ENCODE measurements at regions not wholly inside any gene's neighbourhood (a gene's known extent, or its start where the extent isn't known, plus 50 kb on each side); places are given as distances from the start of the nearest gene placed in this dataset.
"Not testable (repeated sequence)": the region's sequence is repeated elsewhere in the genome, so short reads cannot be mapped to it uniquely, and the experiment has no call there.

DNA sequence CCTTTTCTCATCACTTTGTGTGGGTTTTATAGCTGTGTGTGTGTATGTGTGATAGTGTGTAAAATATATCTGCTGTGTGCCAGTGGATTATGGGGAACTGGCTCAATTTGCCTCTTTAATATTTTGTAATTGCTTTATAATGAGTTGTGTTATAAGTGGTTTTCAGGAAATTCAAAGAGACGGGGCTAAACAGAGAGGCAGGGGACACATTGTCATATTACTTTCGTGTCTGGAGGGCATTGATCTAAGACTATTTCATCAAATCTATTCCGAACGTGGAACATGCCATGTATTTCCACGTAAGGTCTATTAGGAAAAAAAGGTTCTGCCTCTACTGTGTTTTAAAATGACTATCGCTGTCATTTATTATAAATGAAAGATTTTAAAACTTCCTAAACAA, 793.2 kb upstream of the TMEM132C start:
- H3K27ac Mint-ChIP-seq = no peak overlapping the region
- H3K27me3 Mint-ChIP-seq = peaks cover 3% of the 10 kb centered on the region
- H3K4me3 Mint-ChIP-seq = no peak overlapping the region
- H3K9me3 Mint-ChIP-seq = no peaks in the 10 kb centered on the region
- H3K36me3 Mint-ChIP-seq = no peaks in the 10 kb centered on the region
- no peaks in the 10 kb centered on the region for H3K4me1 Mint-ChIP-seq

GRCh38 chr12:127479256-127479655, 787.7 kb upstream of the TMEM132C start:
- Mint-ChIP-seq H3K4me1 (no peaks in the 10 kb centered on the region), H3K27me3 (peaks cover 3% of the 10 kb centered on the region)

DNA sequence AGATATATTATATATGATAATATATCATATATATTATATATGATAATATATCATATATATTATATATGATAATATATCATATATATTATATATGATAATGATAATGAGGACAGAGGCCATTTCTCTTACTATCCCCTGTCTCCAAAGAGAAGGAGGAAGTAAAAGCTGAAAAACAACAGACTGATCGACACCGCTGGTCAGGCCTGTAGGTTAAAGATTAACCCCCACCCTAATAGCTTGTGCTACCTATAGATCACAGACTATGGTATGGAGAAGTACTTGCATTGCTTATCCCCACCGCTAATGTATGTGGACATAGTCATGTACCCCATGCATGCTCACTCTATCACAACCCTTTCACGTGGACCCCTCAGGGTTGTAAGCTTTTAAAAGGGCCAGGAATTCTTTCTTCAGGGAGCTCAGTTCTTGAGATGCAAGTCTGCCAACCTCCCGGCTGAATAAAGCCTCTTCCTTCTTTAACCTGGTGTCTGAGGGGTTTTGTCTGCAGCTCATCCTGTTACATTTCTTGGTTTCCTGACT, 786.1 kb upstream of the TMEM132C start:
- no peaks in the 10 kb centered on the region for H3K9me3 Mint-ChIP-seq
- H3K4me1 Mint-ChIP-seq = no peaks in the 10 kb centered on the region
- H3K27ac Mint-ChIP-seq = no peak overlapping the region
- no peaks in the 10 kb centered on the region for H3K27me3 Mint-ChIP-seq
- H3K4me3 Mint-ChIP-seq = no peak overlapping the region
- no peaks in the 10 kb centered on the region for H3K36me3 Mint-ChIP-seq

More at GRCh38 chr12:127479256-127479655, 787.7 kb upstream of the TMEM132C start:
- no peak overlapping the region for H3K27ac Mint-ChIP-seq
- H3K9me3 Mint-ChIP-seq = no peaks in the 10 kb centered on the region
- no peaks in the 10 kb centered on the region for H3K36me3 Mint-ChIP-seq
- no peak overlapping the region for H3K4me3 Mint-ChIP-seq

GRCh38 chr12:127482950-127483349, 784.0 kb upstream of the TMEM132C start:
- no peaks in the 10 kb centered on the region for H3K9me3 Mint-ChIP-seq
- no peak overlapping the region for H3K4me3 Mint-ChIP-seq
- H3K36me3 Mint-ChIP-seq = no peaks in the 10 kb centered on the region
- no peaks in the 10 kb centered on the region for H3K4me1 Mint-ChIP-seq
- H3K27ac Mint-ChIP-seq = no peak overlapping the region
- no peaks in the 10 kb centered on the region for H3K27me3 Mint-ChIP-seq

DNA sequence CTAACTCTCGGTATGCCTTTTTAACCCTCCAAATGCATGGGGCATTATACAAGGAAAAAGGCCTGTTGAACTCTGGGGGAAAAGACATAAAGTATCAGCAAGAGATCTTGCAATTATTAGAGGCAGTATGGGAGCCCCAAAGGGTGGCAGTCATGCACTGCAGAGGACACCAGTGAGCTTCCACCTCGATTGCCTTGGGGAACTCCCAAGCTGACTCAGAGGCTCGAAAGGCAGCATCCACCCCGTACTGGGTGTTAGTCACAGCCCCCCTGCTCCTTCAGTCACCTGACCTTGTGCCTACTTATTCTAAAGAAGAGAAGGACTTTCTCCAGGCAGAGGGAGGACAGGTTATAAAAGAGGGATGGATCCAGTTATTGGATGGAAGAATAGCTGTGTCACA, 781.4 kb upstream of the TMEM132C start:
- no peak overlapping the region for H3K27ac Mint-ChIP-seq
- H3K9me3 Mint-ChIP-seq = no peaks in the 10 kb centered on the region

DNA sequence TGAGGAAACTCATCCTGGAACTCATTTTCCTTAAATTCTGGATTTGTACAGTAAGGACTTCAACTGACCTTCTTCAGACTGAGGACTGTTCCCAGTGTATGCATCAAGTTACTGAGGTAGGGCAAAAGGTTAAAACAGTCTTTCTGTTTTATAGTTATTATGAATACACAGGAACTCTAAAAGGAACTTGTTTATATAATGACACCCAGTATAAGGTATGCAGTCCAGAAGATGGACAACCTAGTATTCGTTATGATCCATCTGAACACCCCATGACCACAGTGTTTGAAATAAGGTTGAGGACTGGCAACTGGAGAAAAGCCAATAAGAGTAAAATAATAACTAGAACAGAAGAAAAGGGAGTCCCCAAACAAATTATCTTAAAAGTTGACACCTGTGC, 779.9 kb upstream of the TMEM132C start:
- H3K27ac Mint-ChIP-seq = no peak overlapping the region
- no peaks in the 10 kb centered on the region for H3K27me3 Mint-ChIP-seq
- no peak overlapping the region for H3K4me3 Mint-ChIP-seq
- no peaks in the 10 kb centered on the region for H3K36me3 Mint-ChIP-seq
- H3K4me1 Mint-ChIP-seq = no peaks in the 10 kb centered on the region
- H3K9me3 Mint-ChIP-seq = no peaks in the 10 kb centered on the region

More for the DNA sequence above, 781.4 kb upstream of the TMEM132C start:
- Mint-ChIP-seq H3K4me3 (no peak overlapping the region), H3K36me3 (no peaks in the 10 kb centered on the region), H3K27me3 (no peaks in the 10 kb centered on the region), H3K4me1 (no peaks in the 10 kb centered on the region)

DNA sequence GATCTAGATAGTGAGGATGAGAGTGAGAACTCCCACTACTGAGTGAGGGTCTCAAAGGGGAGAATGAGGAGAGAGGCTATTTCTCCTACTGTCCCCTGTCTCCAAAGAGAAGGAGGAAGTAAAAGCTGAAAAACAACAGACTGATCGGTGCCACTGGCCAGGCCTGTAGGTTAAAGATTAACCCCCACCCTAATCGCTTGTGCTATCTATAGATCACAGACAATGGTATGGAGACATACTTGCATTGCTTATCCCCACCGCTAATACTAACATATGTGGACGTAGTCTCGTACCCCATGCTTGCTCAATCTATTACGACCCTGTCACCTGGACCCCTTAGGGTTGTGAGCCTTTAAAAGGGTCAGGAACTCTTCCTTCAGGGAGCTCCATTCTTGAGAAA, 777.9 kb upstream of the TMEM132C start:
- Mint-ChIP-seq H3K36me3 (no peaks in the 10 kb centered on the region), H3K27me3 (no peaks in the 10 kb centered on the region), H3K4me3 (no peak overlapping the region), H3K27ac (no peak overlapping the region), H3K4me1 (no peaks in the 10 kb centered on the region), H3K9me3 (no peaks in the 10 kb centered on the region)

- no peak overlapping the region for H3K27ac Mint-ChIP-seq
- H3K4me1 Mint-ChIP-seq = no peaks in the 10 kb centered on the region
- no peaks in the 10 kb centered on the region for H3K36me3 Mint-ChIP-seq
- no peaks in the 10 kb centered on the region for H3K27me3 Mint-ChIP-seq
- H3K4me3 Mint-ChIP-seq = no peak overlapping the region
- no peaks in the 10 kb centered on the region for H3K9me3 Mint-ChIP-seq
These were observed 771.7 kb upstream of the TMEM132C start for GRCh38 chr12:127494961-127495915.

- Mint-ChIP-seq H3K36me3 (no peaks in the 10 kb centered on the region), H3K4me3 (no peak overlapping the region), H3K27ac (no peak overlapping the region), H3K4me1 (no peaks in the 10 kb centered on the region), H3K9me3 (no peaks in the 10 kb centered on the region), H3K27me3 (no peaks in the 10 kb centered on the region)
These were observed 770.7 kb upstream of the TMEM132C start for GRCh38 chr12:127496255-127496654.

DNA sequence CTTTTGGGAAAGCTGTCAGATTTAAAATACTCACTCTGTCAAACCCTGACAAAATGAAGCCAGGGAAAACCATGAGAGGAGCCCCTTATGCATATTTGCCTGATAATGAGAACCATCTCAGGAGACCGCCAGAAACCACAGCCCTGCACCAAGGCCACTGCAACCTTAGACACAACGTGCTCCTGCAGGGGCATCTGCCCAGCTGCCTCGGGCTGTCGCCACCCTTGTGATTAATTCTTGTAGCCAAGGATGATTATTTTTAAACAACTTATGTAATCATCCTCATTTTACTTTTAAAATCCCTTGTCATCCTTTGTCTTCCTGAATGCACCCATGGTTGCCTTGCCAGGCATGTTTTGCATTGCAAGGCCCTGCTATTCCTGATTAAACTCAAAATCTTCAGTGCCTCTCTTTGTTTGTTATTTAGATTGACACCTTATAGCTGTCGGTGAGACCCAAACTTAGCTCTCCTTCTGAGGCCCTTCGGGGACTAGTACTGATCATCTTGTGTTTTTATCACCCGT, 766.4 kb upstream of the TMEM132C start:
- Mint-ChIP-seq H3K27me3 (no peaks in the 10 kb centered on the region), H3K4me3 (no peak overlapping the region), H3K27ac (no peak overlapping the region), H3K36me3 (no peaks in the 10 kb centered on the region), H3K9me3 (peaks cover 5% of the 10 kb centered on the region), H3K4me1 (no peaks in the 10 kb centered on the region)

- no peaks in the 10 kb centered on the region for H3K4me1 Mint-ChIP-seq
- no peaks in the 10 kb centered on the region for H3K27me3 Mint-ChIP-seq
- no peak overlapping the region for H3K4me3 Mint-ChIP-seq
- no peak overlapping the region for H3K27ac Mint-ChIP-seq
- no peaks in the 10 kb centered on the region for H3K36me3 Mint-ChIP-seq
- peaks cover 9% of the 10 kb centered on the region for H3K9me3 Mint-ChIP-seq
These were observed 765.1 kb upstream of the TMEM132C start for GRCh38 chr12:127501916-127502315.

- no peaks in the 10 kb centered on the region for H3K4me1 Mint-ChIP-seq
- peaks cover 2% of the 10 kb centered on the region for H3K27me3 Mint-ChIP-seq
- H3K36me3 Mint-ChIP-seq = no peaks in the 10 kb centered on the region
- H3K9me3 Mint-ChIP-seq = peaks cover 9% of the 10 kb centered on the region
- no peak overlapping the region for H3K27ac Mint-ChIP-seq
- H3K4me3 Mint-ChIP-seq = no peak overlapping the region
These were observed 763.7 kb upstream of the TMEM132C start for GRCh38 chr12:127503246-127503645.

GRCh38 chr12:127503996-127504395, 763.0 kb upstream of the TMEM132C start:
- not testable (repeated sequence) for H3K27ac Mint-ChIP-seq, H3K4me1 Mint-ChIP-seq, H3K9me3 Mint-ChIP-seq, H3K4me3 Mint-ChIP-seq, H3K27me3 Mint-ChIP-seq, H3K36me3 Mint-ChIP-seq

DNA sequence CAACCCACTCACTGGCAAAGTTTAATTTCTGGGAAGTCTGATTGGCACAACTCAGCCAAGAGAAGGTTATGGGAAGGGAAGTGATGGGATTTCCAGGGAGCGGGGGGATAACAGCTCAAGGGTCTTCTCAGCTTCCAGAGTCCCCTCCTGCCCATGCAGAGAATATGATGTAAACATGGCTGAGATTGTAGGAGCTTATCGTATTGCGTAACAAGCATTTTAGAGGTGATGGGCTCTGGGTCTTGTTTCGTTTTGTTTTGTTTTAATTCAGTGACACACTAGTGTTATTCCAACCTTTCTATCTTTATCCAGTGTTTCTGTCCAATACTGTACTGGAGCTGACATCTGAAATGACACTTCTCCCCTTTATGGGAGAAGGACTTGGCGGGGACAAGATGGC, 762.1 kb upstream of the TMEM132C start:
- Mint-ChIP-seq H3K36me3 (no peaks in the 10 kb centered on the region), H3K27ac (no peak overlapping the region), H3K27me3 (peaks cover 2% of the 10 kb centered on the region), H3K4me3 (no peak overlapping the region), H3K9me3 (peaks cover 10% of the 10 kb centered on the region), H3K4me1 (no peaks in the 10 kb centered on the region)

DNA sequence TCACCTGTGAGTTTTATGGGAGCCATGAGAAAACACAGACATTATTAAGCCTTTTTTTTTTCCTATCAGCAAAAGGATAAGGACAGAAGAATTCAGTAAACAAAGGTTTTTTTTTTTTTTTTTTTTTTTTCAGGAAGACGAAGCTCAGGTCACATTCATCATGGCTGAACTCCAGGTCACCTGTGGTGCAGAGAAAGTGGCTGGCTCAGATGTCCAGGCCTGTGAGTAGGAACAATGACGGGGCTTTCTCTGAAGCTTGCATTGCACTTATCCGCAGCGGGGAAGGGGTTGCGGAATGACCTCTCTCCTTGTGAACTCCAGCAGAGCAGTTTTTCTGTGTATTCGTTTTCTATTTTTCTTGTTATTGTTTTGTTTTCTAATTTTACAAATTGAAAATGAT, 759.6 kb upstream of the TMEM132C start:
- Mint-ChIP-seq H3K27me3 (peaks cover 4% of the 10 kb centered on the region), H3K4me1 (no peaks in the 10 kb centered on the region), H3K9me3 (peaks cover 15% of the 10 kb centered on the region), H3K4me3 (no peak overlapping the region), H3K36me3 (no peaks in the 10 kb centered on the region), H3K27ac (no peak overlapping the region)

- H3K36me3 Mint-ChIP-seq = no peaks in the 10 kb centered on the region
- peaks cover 16% of the 10 kb centered on the region for H3K9me3 Mint-ChIP-seq
- H3K4me1 Mint-ChIP-seq = no peaks in the 10 kb centered on the region
- no peak overlapping the region for H3K27ac Mint-ChIP-seq
- H3K4me3 Mint-ChIP-seq = no peak overlapping the region
- peaks cover 4% of the 10 kb centered on the region for H3K27me3 Mint-ChIP-seq
These were observed 757.7 kb upstream of the TMEM132C start for GRCh38 chr12:127509066-127509778.
